CD4-positive, alpha-beta T cell (primary cell): ENCODE measurements at regions not wholly inside any gene's neighbourhood (a gene's known extent, or its start where the extent isn't known, plus 50 kb on each side); places are given as distances from the start of the nearest gene placed in this dataset.
"Not testable (repeated sequence)": the region's sequence is repeated elsewhere in the genome, so short reads cannot be mapped to it uniquely, and the experiment has no call there.

Experiments used
- ATAC-seq: fragments of 200-7000 bp; cut with Tn5 transposase; one replicate; pipeline ENCODE4 v1.10.0; 2022; ENCODE audit warnings: mild to moderate bottlenecking; ENCODE audit not compliant: poor library complexity
- CTCF ChIA-PET: fragments of 350-600 bp; sonication (Branson Sonifier 250); formaldehyde crosslinking; loops from one replicate; lab custom pipeline; 2021; ENCODE audit warnings: antibody characterized with exemption, inconsistent platforms; lab: Charles Lee
- POLR2A ChIA-PET: fragments of 350-600 bp; sonication (Branson Sonifier 250); formaldehyde crosslinking; loops from one replicate; lab custom pipeline; 2021; ENCODE audit warnings: antibody characterized with exemption, inconsistent platforms; lab: Charles Lee
- DNase-seq, 14 experiments: peaks; one replicate each; pipeline ENCODE4 v3.0.0-alpha.2; 2013 to 2020; ENCODE audit warnings: mixed read lengths in 2 of 14
- H3K27ac ChIP-seq, 2 donors: one replicate each; pipeline versions ENCODE4 v1.5.1 to v1.7.0; 2013; ENCODE audit warnings: low read length in 2 of 2, low read depth in 1 of 2, mild to moderate bottlenecking in 1 of 2
- H3K27me3 ChIP-seq, 2 experiments: 1 replicate in 1 of 2; 2 replicates in 1 of 2; pipeline versions ENCODE4 v1.6.1 to v1.7.0; 2013; ENCODE audit warnings: low read length in 2 of 2, control low read depth in 1 of 2, mild to moderate bottlenecking in 1 of 2, moderate library complexity in 1 of 2; ENCODE audit not compliant: insufficient read depth in 2 of 2, control insufficient read depth in 1 of 2
- H3K36me3 ChIP-seq: one replicate; pipeline ENCODE4 v1.6.1; 2013; ENCODE audit warnings: low read length, control low read depth; ENCODE audit not compliant: insufficient read depth
- H3K4me1 ChIP-seq: one replicate; pipeline ENCODE4 v1.6.1; 2013; ENCODE audit warnings: low read length, control low read depth; ENCODE audit not compliant: insufficient read depth
- H3K4me3 ChIP-seq: one replicate; pipeline ENCODE4 v1.5.1; 2013; ENCODE audit warnings: mild to moderate bottlenecking, low read length, moderate library complexity
- H3K9me3 ChIP-seq, 2 experiments: 1 replicate in 1 of 2; 2 replicates in 1 of 2; pipeline versions ENCODE4 v1.6.1 to v1.7.0; 2013; ENCODE audit warnings: low read length in 2 of 2, mild to moderate bottlenecking in 2 of 2, control low read depth in 1 of 2, moderate library complexity in 1 of 2; ENCODE audit not compliant: control insufficient read depth in 1 of 2, insufficient read depth in 1 of 2
- H3K27ac Mint-ChIP-seq: one replicate; pipeline ENCODE4 v1.8.0; 2020; ENCODE audit warnings: mixed read lengths
- H3K27me3 Mint-ChIP-seq: one replicate; pipeline ENCODE4 v1.8.0; 2021; ENCODE audit warnings: mixed read lengths
- H3K36me3 Mint-ChIP-seq: one replicate; pipeline ENCODE4 v1.8.0; 2021; ENCODE audit warnings: low read depth, mixed read lengths
- H3K4me1 Mint-ChIP-seq: one replicate; pipeline ENCODE4 v1.8.0; 2021; ENCODE audit warnings: low read depth, mixed read lengths
- H3K4me3 Mint-ChIP-seq: one replicate; pipeline ENCODE4 v1.8.0; 2020; ENCODE audit warnings: mild to moderate bottlenecking, mixed read lengths
- H3K9me3 Mint-ChIP-seq: one replicate; pipeline ENCODE4 v1.8.0; 2020; ENCODE audit warnings: mixed read lengths
- CTCF ChIP-seq: fragments of 200-600 bp; IDR thresholded peaks from one replicate; pipeline ENCODE4 v1.8.0; 2022; ENCODE audit warnings: antibody characterized with exemption, mild to moderate bottlenecking
- intact Hi-C, 2 experiments: fragments of 100-400 bp; cut with DNase I in 1 of 2; cut with micrococcal nuclease in 1 of 2; formaldehyde crosslinking; loops; one replicate each; pipeline versions ENCODE4 v1.15.1 to v1.9.0; 2023 to 2025; cut with DNase I, micrococcal nuclease

- H3K36me3 ChIP-seq, result no peaks in the 10 kb centered on the region
- no peaks in the 10 kb centered on the region for H3K9me3 Mint-ChIP-seq
- ATAC-seq (no peak), DNase-seq (no peak)
- no peak for TF ChIP-seq CTCF
- H3K27me3 Mint-ChIP-seq, result no peaks in the 10 kb centered on the region
- H3K36me3 Mint-ChIP-seq, result no peaks in the 10 kb centered on the region
- H3K9me3 ChIP-seq, result no peaks in the 10 kb centered on the region
- intact Hi-C loops, result no loop called here
- POLR2A ChIA-PET, result no interaction called here
- no peaks in the 10 kb centered on the region for H3K27me3 ChIP-seq
- H3K4me1 Mint-ChIP-seq, result no peaks in the 10 kb centered on the region
- no peak overlapping the region for H3K27ac Mint-ChIP-seq
- no peak overlapping the region for H3K27ac ChIP-seq
- H3K4me3 Mint-ChIP-seq, result no peak overlapping the region
- no peak overlapping the region for H3K4me3 ChIP-seq
- no peaks in the 10 kb centered on the region for H3K4me1 ChIP-seq
- CTCF ChIA-PET, result interaction anchor here (0.7 kb wide), 1 partner anchor 18 kb away, joined by 3 read pairs; no protein-coding TSS in a partner anchor
These were observed 108.5 kb downstream of the SOCS6 start for GRCh38 chr18:70397259-70397925.

- H3K36me3 Mint-ChIP-seq, intact Hi-C loops, H3K27ac Mint-ChIP-seq, CTCF ChIA-PET, DNase-seq, ATAC-seq, H3K27me3 Mint-ChIP-seq, H3K4me3 Mint-ChIP-seq, POLR2A ChIA-PET, H3K27ac ChIP-seq, H3K36me3 ChIP-seq, H3K4me1 Mint-ChIP-seq, H3K9me3 Mint-ChIP-seq, H3K27me3 ChIP-seq, H3K9me3 ChIP-seq, H3K4me1 ChIP-seq, H3K4me3 ChIP-seq: not testable (repeated sequence)
These were observed 106.9 kb downstream of the SOCS6 start for GRCh38 chr18:70395771-70396170.

- no peaks in the 10 kb centered on the region for H3K9me3 Mint-ChIP-seq
- no peaks in the 10 kb centered on the region for H3K36me3 ChIP-seq
- H3K27me3 ChIP-seq, result no peaks in the 10 kb centered on the region
- ChIA-PET CTCF (no interaction called here), POLR2A (no interaction called here)
- H3K4me1 ChIP-seq, result no peaks in the 10 kb centered on the region
- H3K4me3 Mint-ChIP-seq, result no peak overlapping the region
- H3K4me3 ChIP-seq, result no peak overlapping the region
- no peaks in the 10 kb centered on the region for H3K9me3 ChIP-seq
- DNase-seq (no peak), ATAC-seq (no peak)
- no peak for TF ChIP-seq CTCF
- no peaks in the 10 kb centered on the region for H3K36me3 Mint-ChIP-seq
- no peaks in the 10 kb centered on the region for H3K4me1 Mint-ChIP-seq
- H3K27ac ChIP-seq, result no peak overlapping the region
- no peaks in the 10 kb centered on the region for H3K27me3 Mint-ChIP-seq
- no peak overlapping the region for H3K27ac Mint-ChIP-seq
- intact Hi-C loops, result no loop called here
These were observed 105.8 kb downstream of the SOCS6 start for GRCh38 chr18:70394672-70395071.
